T-helper 2 cell treated with Interferon-gamma antibody and Interleukin-4, amounts not matched to agents 5 μg/mL and 100 μg/mL, for 36 hours (primary cell): ENCODE measurements at regions not wholly inside any gene's neighbourhood (a gene's known extent, or its start where the extent isn't known, plus 50 kb on each side); places are given as distances from the start of the nearest gene placed in this dataset.

Source experiments
- DNase-seq: peaks from one replicate; pipeline ENCODE4 v3.0.0; 2021; ENCODE audit warnings: low spot score
- H3K27ac Mint-ChIP-seq: one replicate; pipeline ENCODE4 v1.8.0; 2021; ENCODE audit warnings: mild to moderate bottlenecking, mixed read lengths
- H3K27me3 Mint-ChIP-seq: one replicate; pipeline ENCODE4 v1.8.0; 2021; ENCODE audit warnings: low read depth, mixed read lengths
- H3K36me3 Mint-ChIP-seq: one replicate; pipeline ENCODE4 v1.8.0; 2021; ENCODE audit warnings: low read depth, mixed read lengths
- H3K4me1 Mint-ChIP-seq: one replicate; pipeline ENCODE4 v1.8.0; 2021; ENCODE audit warnings: low read depth, mixed read lengths
- H3K4me3 Mint-ChIP-seq: one replicate; pipeline ENCODE4 v1.8.0; 2022; ENCODE audit warnings: mild to moderate bottlenecking, moderate library complexity, mixed read lengths
- H3K9me3 Mint-ChIP-seq: one replicate; pipeline ENCODE4 v1.8.0; 2021; ENCODE audit warnings: mixed read lengths

GRCh38 chr5:7053528-7054209 is 340.4 kb downstream of the TENT4A start:
- H3K4me3 Mint-ChIP-seq: no peak overlapping the region
- H3K36me3 Mint-ChIP-seq: no peaks in the 10 kb centered on the region
- H3K4me1 Mint-ChIP-seq: no peaks in the 10 kb centered on the region
- H3K9me3 Mint-ChIP-seq: no peaks in the 10 kb centered on the region
- no peak for DNase-seq
- no peaks in the 10 kb centered on the region for H3K27me3 Mint-ChIP-seq
- no peak overlapping the region for H3K27ac Mint-ChIP-seq

GRCh38 chr5:7066471-7067235 is 329.3 kb upstream of the ADCY2 start:
- no peaks in the 10 kb centered on the region for H3K4me1 Mint-ChIP-seq

GRCh38 chr5:7068156-7068555 is 327.8 kb upstream of the ADCY2 start:
- Mint-ChIP-seq H3K4me1 (no peaks in the 10 kb centered on the region), H3K27ac (no peak overlapping the region), H3K4me3 (no peak overlapping the region), H3K9me3 (no peaks in the 10 kb centered on the region), H3K36me3 (no peaks in the 10 kb centered on the region), H3K27me3 (no peaks in the 10 kb centered on the region)
- no peak for DNase-seq

More at GRCh38 chr5:7066471-7067235, 329.3 kb upstream of the ADCY2 start:
- H3K36me3 Mint-ChIP-seq: no peaks in the 10 kb centered on the region
- no peak for DNase-seq
- H3K27ac Mint-ChIP-seq: no peak overlapping the region
- no peaks in the 10 kb centered on the region for H3K27me3 Mint-ChIP-seq
- H3K9me3 Mint-ChIP-seq: no peaks in the 10 kb centered on the region
- no peak overlapping the region for H3K4me3 Mint-ChIP-seq

- no peak overlapping the region for H3K27ac Mint-ChIP-seq
- H3K27me3 Mint-ChIP-seq: no peaks in the 10 kb centered on the region
- no peaks in the 10 kb centered on the region for H3K4me1 Mint-ChIP-seq
- DNase-seq: no peak
- H3K4me3 Mint-ChIP-seq: no peak overlapping the region
- no peaks in the 10 kb centered on the region for H3K36me3 Mint-ChIP-seq
- H3K9me3 Mint-ChIP-seq: no peaks in the 10 kb centered on the region
Observed at GRCh38 chr5:7068899-7069298, 327.0 kb upstream of the ADCY2 start.

GRCh38 chr5:7072188-7072587 is 323.8 kb upstream of the ADCY2 start:
- no peak overlapping the region for H3K27ac Mint-ChIP-seq
- H3K4me3 Mint-ChIP-seq: no peak overlapping the region
- no peaks in the 10 kb centered on the region for H3K9me3 Mint-ChIP-seq
- no peaks in the 10 kb centered on the region for H3K27me3 Mint-ChIP-seq
- no peak for DNase-seq
- H3K36me3 Mint-ChIP-seq: no peaks in the 10 kb centered on the region
- H3K4me1 Mint-ChIP-seq: no peaks in the 10 kb centered on the region

GRCh38 chr5:7073666-7074065 is 322.3 kb upstream of the ADCY2 start:
- DNase-seq: no peak
- Mint-ChIP-seq H3K4me3 (no peak overlapping the region), H3K27me3 (no peaks in the 10 kb centered on the region), H3K27ac (no peak overlapping the region), H3K9me3 (no peaks in the 10 kb centered on the region), H3K36me3 (no peaks in the 10 kb centered on the region), H3K4me1 (no peaks in the 10 kb centered on the region)

- no peaks in the 10 kb centered on the region for H3K9me3 Mint-ChIP-seq
- no peaks in the 10 kb centered on the region for H3K4me1 Mint-ChIP-seq
- no peaks in the 10 kb centered on the region for H3K27me3 Mint-ChIP-seq
- no peak overlapping the region for H3K27ac Mint-ChIP-seq
- no peak overlapping the region for H3K4me3 Mint-ChIP-seq
- no peak for DNase-seq
- no peaks in the 10 kb centered on the region for H3K36me3 Mint-ChIP-seq
Observed at GRCh38 chr5:7074176-7074575, 321.8 kb upstream of the ADCY2 start.

GRCh38 chr5:7075470-7075869 is 320.5 kb upstream of the ADCY2 start:
- Mint-ChIP-seq H3K36me3 (no peaks in the 10 kb centered on the region), H3K27me3 (no peaks in the 10 kb centered on the region), H3K4me1 (no peaks in the 10 kb centered on the region), H3K9me3 (no peaks in the 10 kb centered on the region), H3K4me3 (no peak overlapping the region), H3K27ac (no peak overlapping the region)
- no peak for DNase-seq

GRCh38 chr5:7078101-7078500 is 317.8 kb upstream of the ADCY2 start:
- H3K36me3 Mint-ChIP-seq: no peaks in the 10 kb centered on the region
- no peak overlapping the region for H3K27ac Mint-ChIP-seq
- no peaks in the 10 kb centered on the region for H3K27me3 Mint-ChIP-seq
- no peak overlapping the region for H3K4me3 Mint-ChIP-seq
- no peaks in the 10 kb centered on the region for H3K9me3 Mint-ChIP-seq
- DNase-seq: no peak
- H3K4me1 Mint-ChIP-seq: no peaks in the 10 kb centered on the region

- no peak for DNase-seq
- H3K27ac Mint-ChIP-seq: no peak overlapping the region
Observed at GRCh38 chr5:7078901-7079300, 317.0 kb upstream of the ADCY2 start.

GRCh38 chr5:7080501-7080900 is 315.4 kb upstream of the ADCY2 start:
- no peaks in the 10 kb centered on the region for H3K36me3 Mint-ChIP-seq
- H3K4me1 Mint-ChIP-seq: no peaks in the 10 kb centered on the region
- no peaks in the 10 kb centered on the region for H3K27me3 Mint-ChIP-seq
- no peaks in the 10 kb centered on the region for H3K9me3 Mint-ChIP-seq
- no peak for DNase-seq
- H3K4me3 Mint-ChIP-seq: no peak overlapping the region
- H3K27ac Mint-ChIP-seq: no peak overlapping the region

More at GRCh38 chr5:7078901-7079300, 317.0 kb upstream of the ADCY2 start:
- Mint-ChIP-seq H3K4me1 (no peaks in the 10 kb centered on the region), H3K36me3 (no peaks in the 10 kb centered on the region), H3K4me3 (no peak overlapping the region), H3K27me3 (no peaks in the 10 kb centered on the region), H3K9me3 (no peaks in the 10 kb centered on the region)

GRCh38 chr5:7087719-7088297 is 308.1 kb upstream of the ADCY2 start:
- no peak for DNase-seq
- H3K27me3 Mint-ChIP-seq: no peaks in the 10 kb centered on the region
- H3K27ac Mint-ChIP-seq: no peak overlapping the region
- no peaks in the 10 kb centered on the region for H3K36me3 Mint-ChIP-seq
- H3K9me3 Mint-ChIP-seq: no peaks in the 10 kb centered on the region
- no peak overlapping the region for H3K4me3 Mint-ChIP-seq
- H3K4me1 Mint-ChIP-seq: no peaks in the 10 kb centered on the region

GRCh38 chr5:7088849-7089248 is 307.1 kb upstream of the ADCY2 start:
- Mint-ChIP-seq H3K27ac (no peak overlapping the region), H3K27me3 (no peaks in the 10 kb centered on the region), H3K4me3 (no peak overlapping the region), H3K9me3 (no peaks in the 10 kb centered on the region), H3K36me3 (no peaks in the 10 kb centered on the region), H3K4me1 (no peaks in the 10 kb centered on the region)
- no peak for DNase-seq

- Mint-ChIP-seq H3K36me3 (no peaks in the 10 kb centered on the region), H3K27me3 (no peaks in the 10 kb centered on the region), H3K4me3 (no peak overlapping the region), H3K9me3 (no peaks in the 10 kb centered on the region), H3K27ac (no peak overlapping the region), H3K4me1 (no peaks in the 10 kb centered on the region)
- no peak for DNase-seq
Observed at GRCh38 chr5:7094626-7095025, 301.3 kb upstream of the ADCY2 start.
